H9 (cell line): ENCODE measurements at regions not wholly inside any gene's neighbourhood (a gene's known extent, or its start where the extent isn't known, plus 50 kb on each side); places are given as distances from the start of the nearest gene placed in this dataset.

Experiments used
- DNase-seq: peaks from one replicate; pipeline ENCODE4 v3.0.0-alpha.2; 2017
- H2AFZ ChIP-seq: one replicate; pipeline ENCODE4 v1.6.1; 2013; ENCODE audit warnings: mild to moderate bottlenecking, low read length, control low read depth, moderate library complexity
- H2AK5ac ChIP-seq: 2 replicates; pipeline ENCODE4 v1.6.1; 2013; ENCODE audit warnings: low read length, control low read depth, mixed read lengths; ENCODE audit not compliant: insufficient read length
- H2BK120ac ChIP-seq: one replicate; pipeline ENCODE4 v1.6.1; 2013; ENCODE audit warnings: low read depth, mild to moderate bottlenecking, low read length, control low read depth, inconsistent platforms; ENCODE audit not compliant: poor library complexity, severe bottlenecking
- H2BK12ac ChIP-seq: 2 replicates; pipeline ENCODE4 v1.6.1; 2013; ENCODE audit warnings: low read length, control low read depth, mixed read lengths, low read depth; ENCODE audit not compliant: insufficient read length
- H2BK15ac ChIP-seq: 2 replicates; pipeline ENCODE4 v1.6.1; 2013; ENCODE audit warnings: low read depth, low read length, control low read depth
- H2BK20ac ChIP-seq: one replicate; pipeline ENCODE4 v1.6.1; 2013; ENCODE audit warnings: low read depth, mild to moderate bottlenecking, low read length, control low read depth, inconsistent platforms; ENCODE audit not compliant: poor library complexity, severe bottlenecking
- H2BK5ac ChIP-seq: 2 replicates; pipeline ENCODE4 v1.6.1; 2013; ENCODE audit warnings: low read length, control low read depth, mixed read lengths; ENCODE audit not compliant: insufficient read length
- H3K14ac ChIP-seq: 2 replicates; pipeline ENCODE4 v1.6.1; 2013; ENCODE audit warnings: low read length, control low read depth; ENCODE audit not compliant: insufficient read depth
- H3K18ac ChIP-seq: 2 replicates; pipeline ENCODE4 v1.6.1; 2013; ENCODE audit warnings: low read depth, mild to moderate bottlenecking, mixed read lengths, low read length, control low read depth; ENCODE audit not compliant: insufficient read length
- H3K23ac ChIP-seq: 2 replicates; pipeline ENCODE4 v1.6.1; 2013; ENCODE audit warnings: low read length, control low read depth, mixed read lengths, low read depth; ENCODE audit not compliant: insufficient read length
- H3K23me2 ChIP-seq: 2 replicates; pipeline ENCODE4 v1.6.1; 2013; ENCODE audit warnings: low read depth, mild to moderate bottlenecking, mixed read lengths, low read length, control low read depth; ENCODE audit not compliant: insufficient read length, poor library complexity, severe bottlenecking
- H3K27ac ChIP-seq: 2 replicates; pipeline ENCODE4 v1.5.1; 2013; ENCODE audit warnings: low read length, control low read depth, mixed read lengths, low read depth; ENCODE audit not compliant: insufficient read length
- H3K27me3 ChIP-seq: 2 replicates; pipeline ENCODE4 v1.6.1; 2013; ENCODE audit warnings: low read length, control low read depth, inconsistent platforms; ENCODE audit not compliant: insufficient read depth
- H3K4ac ChIP-seq: 2 replicates; pipeline ENCODE4 v1.6.1; 2013; ENCODE audit warnings: low read depth, mild to moderate bottlenecking, control low read depth, inconsistent platforms, low read length, moderate library complexity
- H3K4me1 ChIP-seq: 2 replicates; pipeline ENCODE4 v1.6.1; 2013; ENCODE audit warnings: low read length, control low read depth, inconsistent platforms; ENCODE audit not compliant: insufficient read depth
- H3K4me2 ChIP-seq: 2 replicates; pipeline ENCODE4 v1.6.1; 2013; ENCODE audit warnings: low read length, control low read depth, mixed read lengths; ENCODE audit not compliant: insufficient read length, insufficient read depth
- H3K56ac ChIP-seq: 2 replicates; pipeline ENCODE4 v1.6.1; 2013; ENCODE audit warnings: low read depth, mild to moderate bottlenecking, mixed read lengths, low read length, control low read depth; ENCODE audit not compliant: insufficient read length
- H3K79me1 ChIP-seq: 2 replicates; pipeline ENCODE4 v1.6.1; 2013; ENCODE audit warnings: low read depth, mild to moderate bottlenecking, moderate library complexity, low read length, control low read depth, inconsistent platforms; ENCODE audit not compliant: insufficient read depth, poor library complexity, severe bottlenecking
- H3K79me2 ChIP-seq: 2 replicates; pipeline ENCODE4 v1.6.1; 2013; ENCODE audit warnings: low read length, control low read depth, inconsistent platforms; ENCODE audit not compliant: insufficient read depth
- H3K9ac ChIP-seq: 2 replicates; pipeline ENCODE4 v1.6.1; 2013; ENCODE audit warnings: low read length, control low read depth, mixed read lengths; ENCODE audit not compliant: insufficient read length; ENCODE audit errors: extremely low read depth
- H3K9me3 ChIP-seq: one replicate; pipeline ENCODE4 v1.6.1; 2013; ENCODE audit warnings: low read depth, low read length, inconsistent platforms; ENCODE audit not compliant: control insufficient read depth
- H3T11ph ChIP-seq: one replicate; pipeline ENCODE4 v1.6.1; 2013; ENCODE audit warnings: mild to moderate bottlenecking, low read length, control low read depth, inconsistent platforms
- H4K20me1 ChIP-seq: one replicate; pipeline ENCODE4 v1.6.1; 2013; ENCODE audit not compliant: control insufficient read depth, insufficient read length, insufficient read depth
- H4K5ac ChIP-seq: 2 replicates; pipeline ENCODE4 v1.6.1; 2013; ENCODE audit warnings: low read depth, mild to moderate bottlenecking, mixed read lengths, low read length, control low read depth; ENCODE audit not compliant: insufficient read length
- H4K8ac ChIP-seq: replicated peaks from 2 replicates; pipeline ENCODE4 v1.6.1; 2013; ENCODE audit warnings: low read length, control low read depth, mixed read lengths, low read depth; ENCODE audit not compliant: insufficient read length
- H4K91ac ChIP-seq: 2 replicates; pipeline ENCODE4 v1.6.1; 2013; ENCODE audit warnings: low read depth, mild to moderate bottlenecking, moderate library complexity, mixed read lengths, low read length, control low read depth; ENCODE audit not compliant: insufficient read length
- H3K27ac Mint-ChIP-seq, 3 experiments: 2 replicates in 2 of 3; 3 replicates in 1 of 3; pipeline ENCODE4 v1.8.0; 2020 to 2021; ENCODE audit warnings: mixed read lengths in 3 of 3, mild to moderate bottlenecking in 1 of 3, moderate library complexity in 1 of 3
- H3K27me3 Mint-ChIP-seq: 2 replicates; pipeline ENCODE4 v1.8.0; 2021; ENCODE audit warnings: low read depth, mild to moderate bottlenecking, moderate library complexity, mixed read lengths
- H3K36me3 Mint-ChIP-seq, 3 experiments: 2 replicates in 2 of 3; 3 replicates in 1 of 3; pipeline ENCODE4 v1.8.0; 2020 to 2021; ENCODE audit warnings: low read depth in 3 of 3, mixed read lengths in 3 of 3; ENCODE audit not compliant: insufficient read depth in 1 of 3
- H3K4me1 Mint-ChIP-seq, 2 experiments: 2 replicates each; pipeline ENCODE4 v1.8.0; 2020; ENCODE audit warnings: mixed read lengths in 2 of 2
- H3K4me3 Mint-ChIP-seq, 2 experiments: 2 replicates in 1 of 2; 3 replicates in 1 of 2; pipeline ENCODE4 v1.8.0; 2020 to 2021; ENCODE audit warnings: mild to moderate bottlenecking in 2 of 2, mixed read lengths in 2 of 2, moderate library complexity in 1 of 2
- H3K9me3 Mint-ChIP-seq, 2 experiments: 2 replicates in 1 of 2; 3 replicates in 1 of 2; pipeline ENCODE4 v1.8.0; 2020; ENCODE audit warnings: mild to moderate bottlenecking in 2 of 2, mixed read lengths in 2 of 2, moderate library complexity in 1 of 2
- CTCF ChIP-seq: fragments of 200-600 bp; sonication (generic); conservative IDR thresholded peaks from 3 replicates; pipeline ENCODE4 v1.8.0; 2021; ENCODE audit warnings: antibody characterized with exemption, mild to moderate bottlenecking
- WGBS: extraction: QIAGEN DNeasy Blood & Tissue Kit; methylation state at CpG from one replicate; pipeline ENCODE4 v1.1.7; 2013; ENCODE audit warnings: missing lambda C conversion rate, low lambda C conversion rate, mixed read lengths; ENCODE audit not compliant: insufficient read length; ENCODE audit errors: extremely low coverage; 5-methylcytosine and 5-hydroxymethylcytosine counted together

- Mint-ChIP-seq H3K9me3 (peaks cover 0 to 2% of the 10 kb centered on the region in 2 experiments; a peak in 1 of 5 replicates), H3K4me1 (peaks cover 23 to 35% of the 10 kb centered on the region in 2 experiments), H3K27ac (no peak overlapping the region), H3K36me3 (no peaks in the 10 kb centered on the region), H3K27me3 (no peaks in the 10 kb centered on the region), H3K4me3 (no peak overlapping the region)
- H3K23me2 ChIP-seq = no peaks in the 10 kb centered on the region
- no peak overlapping the region for H3K23ac ChIP-seq
- no peak for DNase-seq
- no peak for TF ChIP-seq CTCF
- no CpG with 5 or more reads among the region's 2 CpGs for WGBS
- no peaks in the 10 kb centered on the region for H4K20me1 ChIP-seq
- no peak overlapping the region for H3K14ac ChIP-seq
- H3K79me1 ChIP-seq = no peaks in the 10 kb centered on the region
- H2BK20ac ChIP-seq = no peak overlapping the region
- H4K8ac ChIP-seq = no peak overlapping the region
- no peaks in the 10 kb centered on the region for H3K27me3 ChIP-seq
- no peak overlapping the region for H2BK15ac ChIP-seq
- no peak overlapping the region for H2BK5ac ChIP-seq
- H2BK120ac ChIP-seq = no peak overlapping the region
- H3K18ac ChIP-seq = no peak overlapping the region
- no peak overlapping the region for H2AFZ ChIP-seq
- no peak overlapping the region for H2AK5ac ChIP-seq
- H3K9ac ChIP-seq = no peak overlapping the region
- no peak overlapping the region for H4K91ac ChIP-seq
- no peak overlapping the region for H3K4me2 ChIP-seq
- H3K27ac ChIP-seq = no peak overlapping the region
- H3K4ac ChIP-seq = no peak overlapping the region
- H4K5ac ChIP-seq = no peak overlapping the region
- H3K9me3 ChIP-seq = no peaks in the 10 kb centered on the region
- H3T11ph ChIP-seq = no peak overlapping the region
- no peak overlapping the region for H2BK12ac ChIP-seq
- no peak overlapping the region for H3K56ac ChIP-seq
- H3K4me1 ChIP-seq = peaks cover 14% of the 10 kb centered on the region; the same call in 1 of the 2 replicates
- no peaks in the 10 kb centered on the region for H3K79me2 ChIP-seq
Observed at GRCh38 chr3:8319935-8320634, 181.5 kb upstream of the LMCD1 start.
